GM12872 (cell line): ENCODE measurements at regions not wholly inside any gene's neighbourhood (a gene's known extent, or its start where the extent isn't known, plus 50 kb on each side); places are given as distances from the start of the nearest gene placed in this dataset.

ENCODE experiments used
- TF ChIP-seq, protein P1 (sequence below): IDR thresholded peaks from 3 replicates; pipeline ENCODE4 v1.5.1; 2011; ENCODE audit warnings: low read depth, mild to moderate bottlenecking, low read length, moderate library complexity; ENCODE audit not compliant: insufficient read depth

GRCh38 chr1:96002969-96003964, 718.3 kb upstream of the PTBP2 start:
- TF ChIP-seq, protein P1, sequence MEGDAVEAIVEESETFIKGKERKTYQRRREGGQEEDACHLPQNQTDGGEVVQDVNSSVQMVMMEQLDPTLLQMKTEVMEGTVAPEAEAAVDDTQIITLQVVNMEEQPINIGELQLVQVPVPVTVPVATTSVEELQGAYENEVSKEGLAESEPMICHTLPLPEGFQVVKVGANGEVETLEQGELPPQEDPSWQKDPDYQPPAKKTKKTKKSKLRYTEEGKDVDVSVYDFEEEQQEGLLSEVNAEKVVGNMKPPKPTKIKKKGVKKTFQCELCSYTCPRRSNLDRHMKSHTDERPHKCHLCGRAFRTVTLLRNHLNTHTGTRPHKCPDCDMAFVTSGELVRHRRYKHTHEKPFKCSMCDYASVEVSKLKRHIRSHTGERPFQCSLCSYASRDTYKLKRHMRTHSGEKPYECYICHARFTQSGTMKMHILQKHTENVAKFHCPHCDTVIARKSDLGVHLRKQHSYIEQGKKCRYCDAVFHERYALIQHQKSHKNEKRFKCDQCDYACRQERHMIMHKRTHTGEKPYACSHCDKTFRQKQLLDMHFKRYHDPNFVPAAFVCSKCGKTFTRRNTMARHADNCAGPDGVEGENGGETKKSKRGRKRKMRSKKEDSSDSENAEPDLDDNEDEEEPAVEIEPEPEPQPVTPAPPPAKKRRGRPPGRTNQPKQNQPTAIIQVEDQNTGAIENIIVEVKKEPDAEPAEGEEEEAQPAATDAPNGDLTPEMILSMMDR, result no peak

DNA sequence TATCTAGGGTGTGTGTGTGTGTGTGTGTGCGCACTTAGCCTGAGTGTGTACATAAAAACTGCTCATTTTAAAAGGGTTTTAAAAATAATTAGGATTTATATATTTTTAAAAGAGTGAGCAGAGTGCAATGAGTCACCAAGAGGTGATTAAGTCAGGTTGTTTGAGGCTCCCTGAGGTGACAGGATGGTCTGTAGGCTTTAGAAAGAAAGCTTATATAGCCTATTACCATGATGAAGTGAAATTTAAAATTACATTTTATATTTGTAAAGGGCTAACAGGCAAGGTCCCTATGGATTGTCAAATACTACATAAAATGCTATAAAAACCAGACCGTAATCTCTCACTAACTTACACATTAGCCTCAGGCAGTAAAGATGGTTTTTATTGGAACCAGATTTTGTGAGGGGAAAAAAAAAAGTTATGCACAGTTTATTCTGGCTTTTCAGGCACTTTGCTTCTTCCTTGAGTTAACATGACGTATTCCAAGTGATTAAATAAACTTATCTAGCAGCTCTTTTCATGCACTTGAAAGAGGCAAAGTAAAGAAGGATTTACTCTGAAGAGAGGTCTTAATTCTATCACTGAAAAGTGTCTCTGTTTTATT, 711.7 kb upstream of the PTBP2 start:
- TF ChIP-seq, protein P1, result no peak

DNA sequence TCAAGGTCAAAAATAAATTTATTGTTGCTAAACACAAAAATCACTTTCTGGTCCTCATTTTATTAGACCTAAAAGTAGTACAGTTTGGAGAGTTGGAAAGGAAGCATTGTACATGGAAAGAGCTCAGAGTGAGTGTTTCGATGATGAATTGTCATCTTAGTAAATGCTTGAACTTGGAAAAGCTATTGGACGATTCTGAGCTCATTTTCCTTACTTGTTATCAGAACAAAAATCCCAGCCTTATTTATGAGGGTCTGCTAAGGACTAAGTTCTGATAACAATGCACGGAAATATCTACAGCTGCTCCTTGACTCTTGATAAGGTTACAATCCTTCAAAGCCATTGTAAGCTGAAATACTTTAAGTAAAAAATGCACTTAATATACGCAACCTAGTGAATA, 710.0 kb upstream of the PTBP2 start:
- TF ChIP-seq, protein P1, result no peak

DNA sequence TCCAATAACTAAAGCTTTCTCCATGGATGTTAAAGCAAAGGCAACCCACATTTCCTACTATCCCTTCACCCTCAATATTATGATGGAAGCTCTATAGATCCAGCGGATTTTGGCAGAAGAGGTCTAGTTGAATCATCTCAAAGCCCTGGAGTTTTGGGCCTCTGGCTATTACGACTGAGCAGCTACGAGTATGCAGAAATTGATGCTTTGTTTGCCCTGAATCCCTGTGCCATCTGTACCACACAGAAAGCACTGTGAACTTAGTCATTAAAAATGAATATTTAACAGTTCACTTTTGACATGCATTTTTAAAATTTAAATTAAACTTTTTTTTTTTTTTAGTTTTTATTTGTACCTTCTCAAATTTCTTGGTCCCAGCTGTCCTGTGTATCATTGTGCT, 705.4 kb upstream of the PTBP2 start:
- TF ChIP-seq, protein P1, result no peak

DNA sequence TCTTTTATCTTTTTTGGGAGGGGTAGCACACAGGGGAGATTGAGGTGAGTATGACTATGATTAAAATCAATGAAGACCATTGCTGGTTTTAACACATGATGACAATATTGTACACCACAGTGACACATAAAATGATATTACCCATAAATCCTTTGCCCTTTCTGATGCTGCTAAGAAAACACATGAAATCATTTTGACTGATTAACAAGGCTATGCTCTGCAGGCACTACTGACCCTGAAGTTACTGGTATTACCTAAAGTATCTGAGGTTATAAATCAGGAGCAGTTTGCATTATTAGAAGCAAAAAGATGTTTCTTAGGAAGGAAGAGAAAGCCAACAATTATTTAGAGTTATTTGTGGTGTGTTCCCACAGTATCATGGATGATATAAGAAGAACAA, 701.2 kb upstream of the PTBP2 start:
- TF ChIP-seq, protein P1, result no peak

- TF ChIP-seq, protein P1, result no peak
Observed at GRCh38 chr1:96025062-96025461, 696.5 kb upstream of the PTBP2 start.

DNA sequence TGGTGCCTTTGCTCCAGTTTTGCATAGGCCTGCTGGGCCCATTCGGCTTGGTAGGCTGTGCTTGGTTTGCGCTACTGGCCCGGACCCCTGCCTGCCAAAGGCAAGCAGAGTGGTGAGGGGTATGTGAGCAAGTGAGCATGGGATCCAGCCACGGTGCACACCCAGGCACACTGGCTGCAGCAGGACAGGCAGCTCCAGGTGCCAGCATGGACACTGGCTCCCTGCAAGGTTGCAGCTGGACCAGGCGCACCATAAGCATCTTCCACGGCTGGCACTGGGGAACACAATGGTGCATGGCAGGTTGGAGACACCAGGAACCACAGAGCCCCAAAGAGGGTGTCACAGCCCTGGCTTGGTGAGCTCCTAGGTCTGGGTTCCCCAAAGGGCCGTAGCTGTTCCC, 693.5 kb upstream of the PTBP2 start:
- TF ChIP-seq, protein P1, result no peak
